WTC11 (cell line): ENCODE measurements at regions not wholly inside any gene's neighbourhood (a gene's known extent, or its start where the extent isn't known, plus 50 kb on each side); places are given as distances from the start of the nearest gene placed in this dataset.

Experiments
- CBFB ChIP-seq: sonication (generic); formaldehyde crosslinking; IDR thresholded peaks from 2 replicates; pipeline ENCODE4 v1.8.1; 2022; ENCODE audit warnings: mild to moderate bottlenecking, low read depth, missing genetic modification reagents
- CTCF ChIP-seq: fragments of 200-600 bp; IDR thresholded peaks from 2 replicates; pipeline ENCODE4 v1.8.0; 2022; ENCODE audit warnings: antibody characterized with exemption
- ELF4 ChIP-seq: sonication (generic); formaldehyde crosslinking; IDR thresholded peaks from 2 replicates; pipeline ENCODE4 v1.8.1; 2022; ENCODE audit warnings: low read depth, mild to moderate bottlenecking, moderate library complexity, missing genetic modification reagents
- ESRRA ChIP-seq: sonication (generic); formaldehyde crosslinking; IDR thresholded peaks from 2 replicates; pipeline ENCODE4 v1.8.1; 2022; ENCODE audit warnings: mild to moderate bottlenecking, missing genetic modification reagents, borderline replicate concordance
- MAX ChIP-seq: sonication (generic); formaldehyde crosslinking; IDR thresholded peaks from 2 replicates; pipeline ENCODE4 v1.8.0; 2022; ENCODE audit warnings: mild to moderate bottlenecking, missing genetic modification reagents
- ZNF263 ChIP-seq: sonication (generic); formaldehyde crosslinking; IDR thresholded peaks from 2 replicates; pipeline ENCODE4 v1.8.1; 2022; ENCODE audit warnings: low read depth, mild to moderate bottlenecking, moderate library complexity, missing genetic modification reagents

GRCh38 chr2:2582998-2583545, 252.0 kb upstream of the MYT1L start:
- TF ChIP-seq ELF4 (CRISPR knock-in tag) = no peak
- no peak for TF ChIP-seq ESRRA
- no peak for TF ChIP-seq CBFB
- TF ChIP-seq MAX = no peak
- TF ChIP-seq CTCF = no peak
- no peak for TF ChIP-seq ZNF263 (CRISPR knock-in tag)
